ENCODE measurements at regions not wholly inside any gene's neighbourhood (a gene's known extent, or its start where the extent isn't known, plus 50 kb on each side); places are given as distances from the start of the nearest gene placed in this dataset.

- DNase-seq (ENCODE audit: insufficient read length, low spot score) (no peak), FAIRE-seq (no peak)
- TF ChIP-seq CTCF (IDR thresholded peaks at IDR 0.05; ENCODE audit: insufficient read depth, missing control alignments): no peak
These were observed 298.5 kb downstream of the GLRX3 start for GRCh38 chr10:130434446-130435385.

- FAIRE-seq: no peak
- no peak for DNase-seq (ENCODE audit: insufficient read length, low spot score)
- TF ChIP-seq CTCF (IDR thresholded peaks at IDR 0.05; ENCODE audit: insufficient read depth, missing control alignments): no peak
These were observed 299.8 kb downstream of the GLRX3 start for GRCh38 chr10:130435961-130436360.

GRCh38 chr10:130438861-130439260 is 302.7 kb downstream of the GLRX3 start:
- no peak for DNase-seq (ENCODE audit: insufficient read length, low spot score)
- no peak for TF ChIP-seq CTCF (IDR thresholded peaks at IDR 0.05; ENCODE audit: insufficient read depth, missing control alignments)
- no peak for FAIRE-seq

- no peak for TF ChIP-seq CTCF (IDR thresholded peaks at IDR 0.05; ENCODE audit: insufficient read depth, missing control alignments)
- FAIRE-seq (no peak), DNase-seq (ENCODE audit: insufficient read length, low spot score) (no peak)
These were observed 303.6 kb downstream of the GLRX3 start for GRCh38 chr10:130439766-130440165.

- DNase-seq (ENCODE audit: insufficient read length, low spot score) (no peak), FAIRE-seq (no peak)
- no peak for TF ChIP-seq CTCF (IDR thresholded peaks at IDR 0.05; ENCODE audit: insufficient read depth, missing control alignments)
These were observed 304.3 kb downstream of the GLRX3 start for GRCh38 chr10:130440494-130440893.

GRCh38 chr10:130440971-130441370 is 304.8 kb downstream of the GLRX3 start:
- DNase-seq (ENCODE audit: insufficient read length, low spot score): no peak
- FAIRE-seq: no peak
- no peak for TF ChIP-seq CTCF (IDR thresholded peaks at IDR 0.05; ENCODE audit: insufficient read depth, missing control alignments)

GRCh38 chr10:130443066-130443465 is 306.9 kb downstream of the GLRX3 start:
- no peak for FAIRE-seq
- TF ChIP-seq CTCF (IDR thresholded peaks at IDR 0.05; ENCODE audit: insufficient read depth, missing control alignments): no peak
- no peak for DNase-seq (ENCODE audit: insufficient read length, low spot score)

All from D721Med (cell line).